ENCODE measurements at regions not wholly inside any gene's neighbourhood (a gene's known extent, or its start where the extent isn't known, plus 50 kb on each side); places are given as distances from the start of the nearest gene placed in this dataset.
"Not testable (repeated sequence)": the region's sequence is repeated elsewhere in the genome, so short reads cannot be mapped to it uniquely, and the experiment has no call there.

DNA sequence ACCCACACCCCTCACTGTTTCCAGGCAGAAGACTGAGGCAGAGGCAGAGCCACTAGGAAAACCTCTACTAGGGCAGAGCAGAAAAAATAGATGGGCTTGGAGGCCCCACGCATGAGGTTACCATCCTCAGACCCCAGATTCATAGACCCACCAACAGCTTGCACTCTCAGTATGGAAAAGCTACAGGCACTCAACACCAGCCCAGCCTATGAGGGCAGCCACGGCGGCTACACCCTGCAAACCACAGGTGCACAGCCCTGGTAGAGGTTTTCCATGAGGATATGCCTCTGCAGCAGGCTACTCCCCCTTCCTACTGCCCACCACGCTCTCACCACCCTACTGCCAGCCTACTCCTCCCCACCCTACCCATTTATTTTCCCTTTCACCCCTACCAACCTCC is 235.1 kb downstream of the CWH43 start:
- Histone ChIP-seq H3K4me3 (no peak overlapping the region), H3K9me3 (replicated peaks) (no peaks in the 10 kb centered on the region), H3K4me1 (no peaks in the 10 kb centered on the region), H3K27ac (replicated peaks) (no peak overlapping the region), H3K36me3 (no peaks in the 10 kb centered on the region), H3K27me3 (ENCODE audit: low read depth) (peaks cover 11% of the 10 kb centered on the region)
- no peak for DNase-seq
- TF ChIP-seq CTCF (IDR thresholded peaks at IDR 0.05; ENCODE audit: borderline replicate concordance) = no peak
- intact Hi-C loops (cut with micrococcal nuclease) = no loop called here

DNA sequence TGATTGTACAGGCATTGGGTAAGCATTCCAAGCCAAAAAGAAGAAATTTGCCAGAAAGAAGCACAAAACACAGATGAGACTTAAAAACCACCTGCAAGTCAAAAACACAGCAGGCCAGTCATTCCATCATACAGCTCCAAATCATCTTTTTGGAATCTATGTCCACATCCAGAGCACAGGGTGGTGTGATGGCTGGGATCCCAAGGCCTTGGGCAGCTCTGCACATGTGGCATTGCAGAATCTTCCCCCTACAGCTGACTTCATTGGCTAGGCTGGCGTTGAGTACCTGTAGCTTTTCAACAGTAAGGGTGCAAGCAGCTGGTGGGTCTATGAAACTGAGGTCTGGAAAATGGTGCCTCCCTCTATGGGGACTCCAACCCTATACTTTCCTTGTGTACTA is 236.7 kb downstream of the CWH43 start:
- DNase-seq; H3K27ac ChIP-seq (replicated peaks); H3K9me3 ChIP-seq (replicated peaks); H3K4me3 ChIP-seq; H3K4me1 ChIP-seq; H3K36me3 ChIP-seq; intact Hi-C loops (cut with micrococcal nuclease): not testable (repeated sequence)
- H3K27me3 ChIP-seq (ENCODE audit: low read depth) = peaks cover 11% of the 10 kb centered on the region

DNA sequence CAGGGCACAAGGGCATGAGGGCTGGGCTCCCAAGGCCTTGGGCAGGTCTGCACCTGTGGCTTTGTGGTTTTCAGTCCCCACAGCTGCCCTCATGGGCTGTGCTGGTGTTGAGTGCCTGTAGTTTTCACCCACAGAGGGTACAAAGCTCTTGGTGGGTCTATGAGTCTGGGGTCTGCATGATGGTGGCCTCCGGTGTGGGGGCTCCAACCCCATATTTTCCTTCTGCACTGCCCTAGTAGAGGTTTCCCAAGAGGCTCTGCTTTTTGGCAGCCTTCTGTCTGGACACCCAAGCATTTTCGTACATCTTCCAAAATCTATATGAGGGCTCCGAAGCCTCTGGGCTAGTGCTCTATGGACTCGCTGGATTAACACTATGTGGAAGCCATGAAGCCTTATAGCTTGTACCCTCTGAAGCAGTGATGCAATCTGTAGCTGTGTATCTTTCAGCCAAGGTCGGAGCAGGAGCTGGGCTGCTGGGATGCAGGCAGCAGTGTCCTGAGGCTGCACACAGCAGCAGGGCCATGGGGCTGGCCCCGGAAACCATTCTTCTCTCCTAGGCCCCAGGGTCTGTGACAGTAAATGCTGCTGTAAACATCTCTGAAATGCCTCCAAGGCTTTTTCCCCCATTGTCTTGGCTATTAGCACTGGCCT is 240.3 kb downstream of the CWH43 start:
- H3K36me3 ChIP-seq; H3K4me1 ChIP-seq; H3K27me3 ChIP-seq (ENCODE audit: low read depth); H3K4me3 ChIP-seq; intact Hi-C loops (cut with micrococcal nuclease); DNase-seq; H3K9me3 ChIP-seq (replicated peaks); H3K27ac ChIP-seq (replicated peaks): not testable (repeated sequence)

- H3K4me3 ChIP-seq; DNase-seq; H3K4me1 ChIP-seq; H3K36me3 ChIP-seq; H3K27me3 ChIP-seq (ENCODE audit: low read depth); H3K9me3 ChIP-seq (replicated peaks); H3K27ac ChIP-seq (replicated peaks); intact Hi-C loops (cut with micrococcal nuclease): not testable (repeated sequence)
These were observed 241.9 kb downstream of the CWH43 start for GRCh38 chr4:49227941-49228340.

GRCh38 chr4:49229243-49229642 is 243.2 kb downstream of the CWH43 start:
- H3K27ac ChIP-seq (replicated peaks); DNase-seq; H3K9me3 ChIP-seq (replicated peaks); intact Hi-C loops (cut with micrococcal nuclease); H3K4me1 ChIP-seq; H3K4me3 ChIP-seq; H3K27me3 ChIP-seq (ENCODE audit: low read depth); H3K36me3 ChIP-seq: not testable (repeated sequence)

- H3K4me1 ChIP-seq; H3K9me3 ChIP-seq (replicated peaks); H3K27me3 ChIP-seq (ENCODE audit: low read depth); DNase-seq; H3K27ac ChIP-seq (replicated peaks); H3K36me3 ChIP-seq; intact Hi-C loops (cut with micrococcal nuclease); H3K4me3 ChIP-seq: not testable (repeated sequence)
These were observed 243.6 kb downstream of the CWH43 start for GRCh38 chr4:49229713-49230112.

GRCh38 chr4:49233346-49233745 is 247.3 kb downstream of the CWH43 start:
- DNase-seq; H3K4me1 ChIP-seq; intact Hi-C loops (cut with micrococcal nuclease); H3K27me3 ChIP-seq (ENCODE audit: low read depth); H3K27ac ChIP-seq (replicated peaks); H3K9me3 ChIP-seq (replicated peaks); H3K4me3 ChIP-seq; H3K36me3 ChIP-seq: not testable (repeated sequence)

GRCh38 chr4:49233749-49234148 is 247.7 kb downstream of the CWH43 start:
- H3K4me3 ChIP-seq; DNase-seq; H3K27me3 ChIP-seq (ENCODE audit: low read depth); H3K9me3 ChIP-seq (replicated peaks); intact Hi-C loops (cut with micrococcal nuclease); H3K4me1 ChIP-seq; H3K36me3 ChIP-seq; H3K27ac ChIP-seq (replicated peaks): not testable (repeated sequence)

GRCh38 chr4:49234382-49234781 is 248.3 kb downstream of the CWH43 start:
- DNase-seq; H3K4me1 ChIP-seq; H3K4me3 ChIP-seq; H3K36me3 ChIP-seq; intact Hi-C loops (cut with micrococcal nuclease); H3K27ac ChIP-seq (replicated peaks); H3K9me3 ChIP-seq (replicated peaks); H3K27me3 ChIP-seq (ENCODE audit: low read depth): not testable (repeated sequence)

DNA sequence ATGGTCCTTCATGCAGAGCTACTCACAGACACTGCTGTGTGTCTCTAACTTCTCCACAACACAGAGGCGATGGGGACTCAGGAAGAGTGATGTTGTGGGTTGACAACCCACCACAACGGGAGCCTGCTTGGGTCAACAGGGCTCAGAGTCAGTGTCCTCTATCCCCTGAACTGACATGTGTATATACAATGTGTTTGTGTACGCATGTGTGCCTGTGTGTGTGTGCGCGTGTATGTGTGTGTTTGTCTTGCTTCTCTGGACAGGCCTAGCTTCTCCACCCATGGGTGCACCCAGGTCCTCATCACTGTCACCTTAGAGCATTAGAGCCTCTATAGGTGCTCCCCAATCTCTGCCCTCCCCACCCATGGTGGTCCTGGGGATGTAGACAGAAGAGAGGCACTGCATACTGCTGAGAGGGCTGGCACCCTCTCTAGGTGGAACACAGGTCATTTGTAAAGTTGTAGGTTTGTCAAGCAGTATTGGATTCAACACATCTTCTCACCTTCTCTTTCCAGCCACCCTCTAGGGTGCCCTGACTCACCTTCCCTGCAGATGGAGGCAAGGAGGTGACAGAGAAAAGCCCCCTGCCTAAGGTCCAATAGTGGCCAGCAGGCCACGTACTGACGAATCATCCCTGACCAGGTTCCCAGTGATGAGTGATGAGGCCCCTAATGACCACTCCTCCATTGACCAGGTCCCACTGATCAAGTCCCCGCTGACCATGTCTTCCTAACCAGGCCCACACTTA is 249.5 kb downstream of the CWH43 start:
- H3K27me3 ChIP-seq (ENCODE audit: low read depth); H3K4me3 ChIP-seq; intact Hi-C loops (cut with micrococcal nuclease); H3K4me1 ChIP-seq; H3K27ac ChIP-seq (replicated peaks); DNase-seq; H3K36me3 ChIP-seq; H3K9me3 ChIP-seq (replicated peaks): not testable (repeated sequence)

DNA sequence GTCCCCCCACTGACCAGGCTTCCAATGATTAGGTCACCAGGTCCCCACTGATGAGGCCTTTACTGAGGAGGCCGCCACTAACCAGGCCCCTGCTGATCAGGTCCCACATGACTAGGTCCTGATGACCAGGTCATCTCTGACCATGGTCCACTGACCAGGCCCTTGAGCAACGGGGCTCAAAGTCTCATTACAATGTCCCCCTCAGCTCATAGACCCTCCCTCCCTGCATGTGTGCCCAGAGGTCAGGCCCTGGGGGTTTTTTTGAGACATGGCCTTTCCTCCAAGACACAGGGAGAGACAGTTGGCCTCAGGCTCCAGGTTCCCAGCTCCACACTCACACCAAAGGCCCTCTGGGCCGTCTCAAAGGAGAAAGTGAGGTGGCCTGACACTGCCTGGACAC is 250.4 kb downstream of the CWH43 start:
- H3K9me3 ChIP-seq (replicated peaks); intact Hi-C loops (cut with micrococcal nuclease); H3K36me3 ChIP-seq; H3K27ac ChIP-seq (replicated peaks); H3K4me3 ChIP-seq; DNase-seq; H3K27me3 ChIP-seq (ENCODE audit: low read depth); H3K4me1 ChIP-seq: not testable (repeated sequence)

- H3K9me3 ChIP-seq (replicated peaks); H3K27me3 ChIP-seq (ENCODE audit: low read depth); H3K36me3 ChIP-seq; DNase-seq; H3K4me3 ChIP-seq; H3K4me1 ChIP-seq; intact Hi-C loops (cut with micrococcal nuclease); H3K27ac ChIP-seq (replicated peaks): not testable (repeated sequence)
These were observed 255.2 kb downstream of the CWH43 start for GRCh38 chr4:49241295-49241694.

DNA sequence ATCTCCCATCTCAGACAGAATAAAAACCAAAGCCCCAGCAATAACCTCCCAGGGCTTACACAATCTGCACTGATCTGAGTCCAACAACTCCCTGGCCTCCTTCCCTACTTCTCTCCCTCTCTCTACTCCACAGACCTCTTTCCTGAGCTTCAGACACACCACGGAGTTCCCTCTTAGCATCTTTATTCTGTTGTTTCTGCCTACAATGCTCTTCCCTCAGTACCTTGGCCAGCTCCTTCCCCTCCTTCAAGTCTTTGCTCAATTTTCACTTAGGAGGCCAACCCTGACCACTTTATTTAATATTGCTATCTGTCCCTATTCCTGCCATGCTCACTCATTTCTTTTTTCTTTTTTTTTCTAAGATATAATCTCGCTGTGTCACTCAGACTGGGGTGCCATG is 276.7 kb downstream of the CWH43 start:
- H3K27me3 ChIP-seq (ENCODE audit: low read depth); H3K4me1 ChIP-seq; H3K9me3 ChIP-seq (replicated peaks); H3K27ac ChIP-seq (replicated peaks); H3K4me3 ChIP-seq; H3K36me3 ChIP-seq; intact Hi-C loops (cut with micrococcal nuclease); DNase-seq: not testable (repeated sequence)

Data from left ventricle myocardium inferior (tissue), 1 donor.